Esophagus squamous epithelium (tissue), 5 donors: ENCODE measurements at regions not wholly inside any gene's neighbourhood (a gene's known extent, or its start where the extent isn't known, plus 50 kb on each side); places are given as distances from the start of the nearest gene placed in this dataset.
A peak's percentile ranks its signal among the peaks of the same experiment; 100 is the strongest.

Experiments used
- DNase-seq: peaks from one replicate; lab custom pipeline; 2025; lab: John Stamatoyannopoulos, UW
- H3K27ac ChIP-seq, 4 donors: fragments of 200-600 bp; sonication (generic); one replicate each; pipeline ENCODE4 v1.5.1; 2016 to 2019; ENCODE audit warnings: mild to moderate bottlenecking in 1 of 4
- H3K27me3 ChIP-seq, 4 donors: fragments of 200-600 bp; sonication (generic); 1 replicate in 3 of 4; 2 replicates in 1 of 4; pipeline versions ENCODE4 v1.5.1 to v1.6.0; 2017 to 2021; ENCODE audit warnings: antibody characterized with exemption in 1 of 4
- H3K36me3 ChIP-seq, 3 donors: fragments of 200-600 bp; sonication (generic); one replicate each; pipeline ENCODE4 v1.5.1; 2016 to 2019
- H3K4me1 ChIP-seq, 3 donors: fragments of 200-600 bp; sonication (generic); one replicate each; pipeline ENCODE4 v1.5.1; 2017 to 2019
- H3K4me3 ChIP-seq, 4 donors: fragments of 200-600 bp; sonication (generic); 1 replicate in 3 of 4; 2 replicates in 1 of 4; pipeline ENCODE4 v1.5.1; 2016 to 2019; ENCODE audit warnings: mild to moderate bottlenecking in 2 of 4, moderate library complexity in 1 of 4
- H3K9me3 ChIP-seq, 3 donors: fragments of 200-600 bp; sonication (generic); one replicate each; pipeline ENCODE4 v1.5.1; 2016 to 2019
- POLR2A ChIP-seq, 4 donors: fragments of 450-650 bp; IDR thresholded peaks; one replicate each; pipeline ENCODE4 v1.6.1; 2017; ENCODE audit warnings: antibody characterized with exemption in 4 of 4, mild to moderate bottlenecking in 4 of 4, moderate library complexity in 3 of 4
- WGBS, 2 donors: methylation state at CpG; one replicate each; pipeline ENCODE4 v1.1.5; 2018; 5-methylcytosine and 5-hydroxymethylcytosine counted together
- intact Hi-C: fragments of 100-400 bp; cut with DNase I; formaldehyde crosslinking; loops from one replicate; pipeline ENCODE4 v1.15.0; 2022
- TF ChIP-seq, protein P1 (sequence below), 6 experiments: fragments of 450-650 bp in 4 of 6; fragments of 200-600 bp in 2 of 6; sonication (generic) in 2 of 6; IDR thresholded peaks; one replicate each; pipeline ENCODE4 v1.5.1; 2016 to 2019; ENCODE audit warnings: antibody characterized with exemption in 6 of 6, mild to moderate bottlenecking in 4 of 6, moderate library complexity in 4 of 6
- donor health status: DM: yes; HTN: yes; CAD: no.

DNA sequence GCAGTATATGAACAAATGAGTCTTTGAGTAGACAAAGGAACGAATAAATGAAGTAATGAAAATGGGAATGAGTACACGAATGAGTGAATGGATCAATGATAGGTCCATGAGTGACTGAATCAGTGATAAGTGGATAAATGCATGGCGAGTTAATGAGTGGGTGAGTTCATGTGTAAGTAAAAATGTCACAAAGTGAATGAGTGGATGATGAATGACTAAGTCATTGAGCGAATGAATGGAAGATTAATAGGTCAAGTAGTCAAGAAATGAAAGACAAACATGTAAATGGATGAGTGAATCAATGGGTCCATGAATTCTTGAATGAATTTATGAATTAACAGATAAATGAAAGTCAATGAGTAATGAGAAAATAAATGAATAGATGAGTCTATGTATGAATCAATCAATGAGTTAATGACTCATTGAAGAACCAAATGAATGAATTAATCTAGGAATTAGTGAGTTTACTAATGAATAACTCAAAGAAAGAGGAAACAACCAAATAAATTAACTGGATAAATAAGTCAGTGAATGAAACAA is 97.3 kb upstream of the RTL1 start:
- Histone ChIP-seq H3K36me3 (no peaks in the 10 kb centered on the region), H3K27ac (no peak overlapping the region), H3K4me1 (no peaks in the 10 kb centered on the region), H3K4me3 (no peak overlapping the region), H3K9me3 (no peaks in the 10 kb centered on the region), H3K27me3 (no peaks in the 10 kb centered on the region)
- no peak for TF ChIP-seq POLR2A (IDR thresholded peaks at IDR 0.05)
- TF ChIP-seq, protein P1, sequence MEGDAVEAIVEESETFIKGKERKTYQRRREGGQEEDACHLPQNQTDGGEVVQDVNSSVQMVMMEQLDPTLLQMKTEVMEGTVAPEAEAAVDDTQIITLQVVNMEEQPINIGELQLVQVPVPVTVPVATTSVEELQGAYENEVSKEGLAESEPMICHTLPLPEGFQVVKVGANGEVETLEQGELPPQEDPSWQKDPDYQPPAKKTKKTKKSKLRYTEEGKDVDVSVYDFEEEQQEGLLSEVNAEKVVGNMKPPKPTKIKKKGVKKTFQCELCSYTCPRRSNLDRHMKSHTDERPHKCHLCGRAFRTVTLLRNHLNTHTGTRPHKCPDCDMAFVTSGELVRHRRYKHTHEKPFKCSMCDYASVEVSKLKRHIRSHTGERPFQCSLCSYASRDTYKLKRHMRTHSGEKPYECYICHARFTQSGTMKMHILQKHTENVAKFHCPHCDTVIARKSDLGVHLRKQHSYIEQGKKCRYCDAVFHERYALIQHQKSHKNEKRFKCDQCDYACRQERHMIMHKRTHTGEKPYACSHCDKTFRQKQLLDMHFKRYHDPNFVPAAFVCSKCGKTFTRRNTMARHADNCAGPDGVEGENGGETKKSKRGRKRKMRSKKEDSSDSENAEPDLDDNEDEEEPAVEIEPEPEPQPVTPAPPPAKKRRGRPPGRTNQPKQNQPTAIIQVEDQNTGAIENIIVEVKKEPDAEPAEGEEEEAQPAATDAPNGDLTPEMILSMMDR (IDR thresholded peaks at IDR 0.05) = no peak
- WGBS, 2 donors = 30 to 57% methylated on average over 4 of the region's 4 CpGs
- intact Hi-C loops = no loop called here
- DNase-seq = no peak

DNA sequence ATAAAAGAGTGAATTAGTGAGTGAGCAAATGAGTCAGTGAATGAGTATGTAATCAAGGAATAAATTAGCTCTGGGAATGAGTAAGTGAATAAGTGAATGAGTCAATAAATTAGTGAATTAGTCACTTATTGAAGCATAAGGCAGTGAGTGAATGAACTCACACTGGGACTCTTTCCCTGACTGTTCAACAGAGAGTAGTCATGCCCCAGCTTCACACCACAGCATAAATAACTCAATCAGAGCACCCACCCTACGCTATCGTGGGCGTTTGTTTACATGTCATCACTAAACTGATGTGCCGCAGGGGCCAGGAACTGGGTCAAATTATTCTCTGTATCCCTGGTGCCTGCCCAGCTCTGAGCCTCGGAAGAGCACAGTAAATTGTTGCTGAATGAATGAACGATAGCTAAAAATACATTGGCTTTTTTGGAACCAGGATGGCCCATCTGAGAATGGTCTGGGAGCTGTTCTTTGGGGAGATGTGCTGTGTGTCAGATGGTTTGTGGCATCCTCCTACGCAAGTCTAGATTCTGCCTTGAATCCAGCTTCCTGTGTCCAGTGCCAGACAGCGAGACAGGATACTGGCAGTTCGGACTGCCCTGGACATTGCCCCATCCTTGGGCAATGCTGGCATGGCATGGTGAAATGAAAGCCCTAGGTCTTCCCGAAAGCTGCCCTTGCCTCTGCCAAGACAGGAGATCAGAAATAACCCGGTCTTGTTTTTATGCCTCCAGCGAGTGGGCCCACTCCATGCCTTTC is 98.0 kb upstream of the RTL1 start:
- intact Hi-C loops = no loop called here
- no peak for DNase-seq

DNA sequence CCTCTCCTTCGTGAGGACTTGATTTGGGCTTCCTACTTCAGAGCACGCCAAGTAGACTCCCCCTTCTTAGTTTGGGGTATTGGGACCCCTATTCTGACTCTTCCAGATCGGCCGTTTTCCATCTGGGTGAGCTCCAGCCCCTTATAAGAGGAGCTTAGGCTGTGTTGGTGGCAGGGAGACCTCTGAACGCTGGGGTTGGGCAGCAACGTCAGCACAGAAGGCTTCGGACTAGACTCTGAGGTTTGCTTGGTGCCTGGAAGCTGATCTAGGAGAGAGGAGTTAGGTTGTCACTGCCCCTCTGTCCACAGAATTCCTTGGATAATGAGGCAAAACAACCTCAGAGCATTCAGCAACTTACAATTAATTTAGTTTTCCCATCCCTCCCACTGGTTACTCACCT is 99.2 kb upstream of the RTL1 start:
- no peak overlapping the region for H3K4me3 ChIP-seq
- H3K27ac ChIP-seq = no peak overlapping the region
- no peaks in the 10 kb centered on the region for H3K27me3 ChIP-seq
- WGBS, 2 donors = 44 to 76% methylated on average over 3 to 4 of the region's 7 CpGs
- no peaks in the 10 kb centered on the region for H3K36me3 ChIP-seq
- no peaks in the 10 kb centered on the region for H3K9me3 ChIP-seq
- TF ChIP-seq, protein P1 (IDR thresholded peaks at IDR 0.05) = no peak
- TF ChIP-seq POLR2A (IDR thresholded peaks at IDR 0.05) = no peak
- DNase-seq = no peak
- intact Hi-C loops = no loop called here
- no peaks in the 10 kb centered on the region for H3K4me1 ChIP-seq

More for the DNA sequence above, 98.0 kb upstream of the RTL1 start:
- no peaks in the 10 kb centered on the region for H3K27me3 ChIP-seq
- H3K4me1 ChIP-seq = no peaks in the 10 kb centered on the region
- no peak overlapping the region for H3K4me3 ChIP-seq
- H3K36me3 ChIP-seq = no peaks in the 10 kb centered on the region
- H3K9me3 ChIP-seq = no peaks in the 10 kb centered on the region
- 51 to 61% methylated on average over 12 of the region's 12 CpGs for WGBS, 2 donors
- TF ChIP-seq POLR2A (IDR thresholded peaks at IDR 0.05) = no peak
- TF ChIP-seq, protein P1 (IDR thresholded peaks at IDR 0.05) = no peak
- H3K27ac ChIP-seq = no peak overlapping the region

DNA sequence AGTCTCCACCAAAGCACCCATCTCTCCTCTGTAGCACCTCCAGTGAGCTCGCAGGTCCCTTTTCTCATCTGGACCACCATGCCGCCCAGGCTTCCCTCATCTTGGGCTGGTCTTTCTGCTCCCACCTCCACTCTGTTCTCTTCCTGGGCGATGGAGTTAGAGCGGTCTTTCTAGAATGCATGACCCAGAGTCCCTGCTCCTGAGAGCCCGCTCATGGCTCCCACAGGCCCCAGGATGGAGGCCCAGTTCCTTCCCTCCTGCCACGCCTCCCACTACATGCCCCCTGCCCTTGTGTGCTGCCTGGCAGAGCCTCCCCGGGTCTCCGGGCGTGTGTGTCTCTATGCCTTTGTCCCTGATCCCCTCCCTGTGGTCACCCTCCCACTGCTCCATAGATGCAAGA is 100.7 kb upstream of the RTL1 start:
- no peak for DNase-seq
- WGBS, 2 donors = 83 to 87% methylated on average over 9 of the region's 9 CpGs

DNA sequence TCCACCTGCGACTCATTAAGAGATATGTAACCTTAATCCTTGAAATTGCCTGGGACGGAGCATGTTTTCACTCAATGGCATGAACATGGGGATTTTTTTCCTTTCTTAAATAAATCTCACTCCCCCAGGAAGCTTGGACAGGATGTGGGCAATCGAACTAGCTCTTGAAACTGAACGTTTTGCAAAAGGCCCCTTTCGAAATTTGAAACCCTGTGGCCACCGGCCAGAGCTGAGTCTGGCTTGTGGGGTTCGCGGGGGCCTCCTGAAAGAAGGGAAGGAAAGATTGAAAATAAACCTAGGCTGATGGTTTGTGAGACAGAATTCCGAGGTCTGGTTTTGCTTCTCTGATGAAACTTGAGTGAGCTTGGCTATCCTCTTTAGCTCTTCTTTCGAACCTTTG is 101.4 kb upstream of the RTL1 start:
- Histone ChIP-seq H3K27ac (peak overlapping the region in 2 of 4 donors; percentile 29 to 44), H3K36me3 (no peaks in the 10 kb centered on the region), H3K4me3 (no peak overlapping the region), H3K4me1 (no peaks in the 10 kb centered on the region), H3K27me3 (no peaks in the 10 kb centered on the region), H3K9me3 (no peaks in the 10 kb centered on the region)
- WGBS, 2 donors = 42 to 53% methylated on average over 10 of the region's 10 CpGs
- DNase-seq = no peak
- intact Hi-C loops = no loop called here
- no peak for TF ChIP-seq POLR2A (IDR thresholded peaks at IDR 0.05)
- TF ChIP-seq, protein P1 (IDR thresholded peaks at IDR 0.05) = no peak

More for the DNA sequence above, 100.7 kb upstream of the RTL1 start:
- Histone ChIP-seq H3K4me1 (no peaks in the 10 kb centered on the region), H3K27ac (no peak overlapping the region), H3K4me3 (no peak overlapping the region), H3K9me3 (no peaks in the 10 kb centered on the region), H3K36me3 (no peaks in the 10 kb centered on the region), H3K27me3 (no peaks in the 10 kb centered on the region)
- TF ChIP-seq, protein P1 (IDR thresholded peaks at IDR 0.05) = no peak
- no peak for TF ChIP-seq POLR2A (IDR thresholded peaks at IDR 0.05)
- intact Hi-C loops = no loop called here
